Temporal lobe (tissue), 1 donor: ENCODE measurements at regions not wholly inside any gene's neighbourhood (a gene's known extent, or its start where the extent isn't known, plus 50 kb on each side); places are given as distances from the start of the nearest gene placed in this dataset. TPM values are rescaled to one million over a fixed set of nuclear protein-coding genes. Genes with fewer than 3 reads are reported as not detected.

Experiments used
- small RNA-seq: library from RNA; depleted of rRNA; stranded (forward); fragments of <200 nt; gene quantifications from one replicate; pipeline ENCODE3, GENCODE V24; 2014; ENCODE audit warnings: low replicate concordance

Small RNA genes in the stretch of these regions (small RNA-seq; reads per million reads assigned to genes)
- gene MIR125B2: 520 reads per million, percentile 98 among the genes with 10 or more reads in this experiment
- gene MIR99A: 1,597 reads per million, percentile 99 among the genes with 10 or more reads in this experiment
- 25,875 reads per million, percentile 100 among the genes with 10 or more reads in this experiment for gene MIRLET7C
- gene RNU1-98P: 0.13 reads per million
- not detected for gene RNU6-113P
- gene RNU6-426P: not detected
- not detected for gene SNORD74B
